Keratinocyte (primary cell): ENCODE measurements at regions not wholly inside any gene's neighbourhood (a gene's known extent, or its start where the extent isn't known, plus 50 kb on each side); places are given as distances from the start of the nearest gene placed in this dataset.

Source experiments
- DNase-seq: peaks from one replicate; pipeline ENCODE4 v3.0.0-alpha.2; 2011; ENCODE audit warnings: low read depth, missing footprints, low spot score
- FAIRE-seq: peaks from 2 replicates; lab custom pipeline; 2011; peaks lifted over from hg19 to GRCh38; lab: Jason Lieb, UNC
- H2AFZ ChIP-seq: 2 replicates; pipeline ENCODE4 v1.6.0; 2012; ENCODE audit warnings: low read length, control low read depth, inconsistent platforms; ENCODE audit not compliant: control insufficient read depth
- H3K27ac ChIP-seq: 2 replicates; pipeline ENCODE4 v1.5.1; 2011; ENCODE audit warnings: low read length; ENCODE audit not compliant: control insufficient read depth, insufficient read depth
- H3K27me3 ChIP-seq: 3 replicates; pipeline ENCODE4 v1.6.0; 2011; ENCODE audit warnings: low read length; ENCODE audit not compliant: control insufficient read depth, insufficient read depth; ENCODE audit errors: extremely low read depth
- H3K36me3 ChIP-seq, 2 experiments: 2 replicates in 1 of 2; 3 replicates in 1 of 2; pipeline ENCODE4 v1.5.1; 2011; ENCODE audit warnings: low read length in 2 of 2, mild to moderate bottlenecking in 1 of 2; ENCODE audit not compliant: control insufficient read depth in 2 of 2, insufficient read depth in 2 of 2; ENCODE audit errors: extremely low read depth in 1 of 2
- H3K4me1 ChIP-seq: 3 replicates; pipeline ENCODE4 v1.5.1; 2011; ENCODE audit warnings: low read length; ENCODE audit not compliant: control insufficient read depth, insufficient read depth; ENCODE audit errors: extremely low read depth
- H3K4me2 ChIP-seq: 3 replicates; pipeline ENCODE4 v1.6.0; 2011; ENCODE audit warnings: low read depth, low read length; ENCODE audit not compliant: control insufficient read depth, insufficient read depth; ENCODE audit errors: extremely low read depth
- H3K4me3 ChIP-seq, 3 experiments: fragments of 200-600 bp in 1 of 3; sonication (generic) in 1 of 3; 2 replicates in 2 of 3; 3 replicates in 1 of 3; pipeline ENCODE4 v1.5.1; 2011 to 2016; ENCODE audit warnings: low read length in 3 of 3, mild to moderate bottlenecking in 3 of 3, control low read depth in 2 of 3, inconsistent platforms in 1 of 3, low read depth in 1 of 3, mixed read lengths in 1 of 3, mixed run types in 1 of 3, moderate library complexity in 1 of 3; ENCODE audit not compliant: control insufficient read depth in 2 of 3, insufficient read depth in 2 of 3; ENCODE audit errors: extremely low read depth in 1 of 3
- H3K79me2 ChIP-seq: 2 replicates; pipeline ENCODE4 v1.6.0; 2012; ENCODE audit warnings: low read length; ENCODE audit not compliant: control insufficient read depth, insufficient read depth
- H3K9ac ChIP-seq: 3 replicates; pipeline ENCODE4 v1.6.0; 2011; ENCODE audit warnings: low read length; ENCODE audit not compliant: control insufficient read depth, insufficient read depth; ENCODE audit errors: extremely low read depth
- H3K9me1 ChIP-seq: 3 replicates; pipeline ENCODE4 v1.6.0; 2011; ENCODE audit warnings: low read length; ENCODE audit not compliant: control insufficient read depth, insufficient read depth; ENCODE audit errors: extremely low read depth
- H3K9me3 ChIP-seq: 2 replicates; pipeline ENCODE4 v1.5.1; 2012; ENCODE audit warnings: low read depth, low read length; ENCODE audit not compliant: control insufficient read depth
- H4K20me1 ChIP-seq: 3 replicates; pipeline ENCODE4 v1.6.0; 2011; ENCODE audit warnings: low read length; ENCODE audit not compliant: control insufficient read depth, insufficient read depth; ENCODE audit errors: extremely low read depth
- CTCF ChIP-seq, 3 experiments: IDR thresholded peaks in 1 of 3; conservative IDR thresholded peaks in 1 of 3; optimal IDR thresholded peaks in 1 of 3; 2 replicates in 2 of 3; 3 replicates in 1 of 3; pipeline versions ENCODE3 to v1.5.1; 2011; ENCODE audit warnings: low read length in 3 of 3, mild to moderate bottlenecking in 3 of 3, moderate library complexity in 2 of 3, control low read depth in 1 of 3, inconsistent platforms in 1 of 3; ENCODE audit not compliant: insufficient read depth in 2 of 3; ENCODE audit errors: extremely low read depth in 1 of 3
- EZH2 ChIP-seq: IDR thresholded peaks from one replicate; pipeline ENCODE4 v1.6.1; 2012; ENCODE audit warnings: inconsistent platforms, mild to moderate bottlenecking, low read length, moderate library complexity
- dilution Hi-C: fragments of 300-500 bp; cut with MboI; formaldehyde crosslinking; loops from one replicate; pipeline ENCODE4 v1.7.0; 2020; ENCODE audit warnings: low sequenced_read_pairs; ENCODE audit not compliant: extremely low pct_ligation_motif_present

DNA sequence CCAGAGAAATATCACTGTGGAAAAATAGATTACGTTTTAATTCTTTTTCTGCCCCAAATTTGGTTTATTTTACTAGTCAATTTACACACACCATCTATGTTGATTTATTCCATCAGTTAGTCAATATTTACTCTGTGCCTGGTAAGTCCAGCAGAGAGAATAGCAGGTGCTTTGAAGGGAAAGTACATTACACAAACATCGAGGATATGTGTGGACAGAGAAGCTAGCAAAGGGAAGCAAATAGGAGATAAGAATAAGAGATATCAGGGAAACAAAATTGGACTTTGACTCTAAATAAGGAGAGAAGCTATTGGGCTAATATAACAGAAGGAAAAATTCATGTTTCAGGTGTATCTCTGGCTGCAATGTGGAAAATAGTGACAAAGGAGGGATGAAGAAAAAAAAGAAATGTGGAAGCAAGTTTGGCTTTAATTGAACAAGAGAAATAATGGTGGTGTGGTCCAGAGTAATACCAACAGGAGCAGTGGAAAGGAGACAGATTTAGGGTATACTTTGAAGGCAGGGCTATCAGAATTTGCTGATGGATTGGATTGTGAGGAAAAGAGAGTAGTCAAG is 587.7 kb upstream of the CDH6 start:
- Histone ChIP-seq H3K36me3 (no peaks in the 10 kb centered on the region), H3K27ac (no peak overlapping the region), H3K9me3 (no peaks in the 10 kb centered on the region), H2AFZ (no peak overlapping the region), H3K27me3 (no peaks in the 10 kb centered on the region), H3K4me2 (no peak overlapping the region), H3K79me2 (no peaks in the 10 kb centered on the region), H3K4me3 (no peak overlapping the region), H3K4me1 (no peaks in the 10 kb centered on the region), H3K9ac (no peak overlapping the region), H4K20me1 (no peaks in the 10 kb centered on the region), H3K9me1 (no peaks in the 10 kb centered on the region)
- FAIRE-seq (no peak), DNase-seq (no peak)
- dilution Hi-C loops = no loop called here
- no peak for TF ChIP-seq EZH2

DNA sequence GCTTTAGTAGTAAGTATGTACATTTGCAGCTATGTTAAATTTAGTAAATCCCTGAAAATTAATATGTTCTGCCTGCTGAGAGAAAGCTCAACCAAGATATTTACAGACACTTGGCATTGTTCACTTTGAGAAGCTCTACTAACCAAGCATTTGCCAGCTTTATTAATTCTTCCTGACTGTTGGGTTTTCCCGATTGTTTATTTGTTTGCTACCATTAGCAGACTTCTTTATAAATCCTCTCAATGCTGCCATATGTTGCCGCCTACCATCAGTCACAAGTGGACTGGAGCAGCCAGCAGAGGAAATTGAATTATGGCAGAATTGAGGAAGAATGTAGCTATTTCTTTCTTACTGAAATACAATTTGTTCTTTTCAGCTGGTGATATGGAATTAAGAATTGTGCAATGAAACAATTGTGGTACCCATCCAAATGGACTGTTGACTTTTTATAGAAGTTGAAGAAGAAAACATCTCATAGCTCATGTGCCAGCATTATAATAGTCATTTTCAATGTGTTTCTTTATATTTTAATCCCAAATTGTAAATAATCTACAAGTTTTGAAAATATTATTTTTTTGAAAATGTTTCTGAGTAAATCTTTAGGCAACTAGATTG is 588.7 kb upstream of the CDH6 start:
- Histone ChIP-seq H2AFZ (no peak overlapping the region), H3K9me1 (no peaks in the 10 kb centered on the region), H4K20me1 (no peaks in the 10 kb centered on the region), H3K4me1 (no peaks in the 10 kb centered on the region), H3K36me3 (no peaks in the 10 kb centered on the region), H3K4me3 (no peak overlapping the region), H3K79me2 (no peaks in the 10 kb centered on the region), H3K9me3 (no peaks in the 10 kb centered on the region), H3K4me2 (no peak overlapping the region), H3K27ac (no peak overlapping the region), H3K9ac (no peak overlapping the region), H3K27me3 (no peaks in the 10 kb centered on the region)
- TF ChIP-seq EZH2 (no peak), CTCF (optimal IDR thresholded peaks at IDR 0.05 in 1 of 3, IDR thresholded peaks at IDR 0.05 in 1 of 3, conservative IDR thresholded peaks at IDR 0.05 in 1 of 3; ENCODE audit: extremely low read depth in 1 of 3, insufficient read depth in 2 of 3, low read length in 3 of 3) (no peak)
- DNase-seq = no peak
- dilution Hi-C loops = no loop called here
- no peak for FAIRE-seq

DNA sequence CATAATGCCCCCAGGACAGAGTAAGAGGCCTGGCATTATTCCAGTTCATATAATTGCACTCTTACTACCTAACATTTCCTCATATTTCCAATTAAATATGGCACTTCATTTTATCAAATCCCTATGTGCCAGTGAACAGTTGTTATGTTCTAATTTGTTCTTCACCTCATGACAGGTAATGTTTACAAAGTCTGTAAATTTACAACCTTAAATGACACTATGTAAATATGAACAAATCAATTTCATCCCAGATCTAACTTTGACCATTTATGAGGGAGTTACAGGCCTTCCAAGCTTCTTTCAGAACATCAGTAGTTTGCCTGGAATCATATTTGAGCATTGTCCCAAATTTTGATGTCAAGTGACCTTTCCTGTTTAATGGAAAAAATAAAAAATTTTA is 592.6 kb upstream of the CDH6 start:
- H3K36me3 ChIP-seq = no peaks in the 10 kb centered on the region

More for the DNA sequence above, 592.6 kb upstream of the CDH6 start:
- H3K4me1 ChIP-seq = no peaks in the 10 kb centered on the region
- DNase-seq (no peak), FAIRE-seq (no peak)
- no peak for TF ChIP-seq CTCF (optimal IDR thresholded peaks at IDR 0.05 in 1 of 3, IDR thresholded peaks at IDR 0.05 in 1 of 3, conservative IDR thresholded peaks at IDR 0.05 in 1 of 3; ENCODE audit: extremely low read depth in 1 of 3, insufficient read depth in 2 of 3, low read length in 3 of 3)
- no peak for TF ChIP-seq EZH2
- no peaks in the 10 kb centered on the region for H3K9me3 ChIP-seq
- H3K9me1 ChIP-seq = no peaks in the 10 kb centered on the region
- dilution Hi-C loops = no loop called here
- no peaks in the 10 kb centered on the region for H3K27me3 ChIP-seq
- no peak overlapping the region for H3K4me2 ChIP-seq
- no peak overlapping the region for H3K4me3 ChIP-seq
- H3K9ac ChIP-seq = no peak overlapping the region
- no peaks in the 10 kb centered on the region for H3K79me2 ChIP-seq
- H3K27ac ChIP-seq = no peak overlapping the region
- no peaks in the 10 kb centered on the region for H4K20me1 ChIP-seq
- H2AFZ ChIP-seq = no peak overlapping the region
